ENCODE measurements at regions not wholly inside any gene's neighbourhood (a gene's known extent, or its start where the extent isn't known, plus 50 kb on each side); places are given as distances from the start of the nearest gene placed in this dataset.

DNA sequence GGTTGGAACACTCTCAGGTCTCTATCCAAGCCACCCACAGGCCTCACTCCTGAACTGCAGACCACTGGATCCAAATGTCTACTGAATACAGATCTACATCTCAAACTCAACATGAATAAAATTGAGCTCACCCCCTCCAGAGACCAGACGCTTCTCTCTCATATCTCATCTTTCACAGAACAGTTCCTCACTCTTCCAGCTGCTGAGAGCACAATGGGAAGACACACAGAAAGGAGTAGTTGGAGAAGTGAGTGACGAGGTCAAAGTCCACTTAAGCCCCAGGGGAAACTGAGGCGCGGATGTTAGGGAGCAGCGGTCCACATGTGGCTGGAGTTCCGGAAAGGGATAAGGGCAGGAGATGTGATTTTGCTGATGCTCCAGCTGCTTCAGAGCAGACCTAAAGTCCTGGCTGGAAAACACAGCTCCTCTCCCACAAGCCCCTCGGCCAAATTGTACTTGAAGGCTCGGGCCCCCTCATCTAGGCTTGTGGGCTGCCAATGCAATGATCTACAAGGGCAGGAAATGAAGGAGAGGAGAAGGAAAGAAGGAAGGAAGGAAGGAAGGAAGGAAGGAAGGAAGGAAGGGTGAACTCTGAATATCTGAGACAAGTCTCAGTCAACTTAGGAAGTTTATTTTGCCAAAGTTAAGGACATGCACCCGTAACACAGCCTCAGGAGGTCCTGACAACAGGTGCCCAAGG is 211.2 kb upstream of the TLE3 start:
- DNase-seq (ENCODE audit: low read depth in 1 of 2, low spot score in 2 of 2) = no peak
- Histone ChIP-seq H3K36me3 (no peaks in the 10 kb centered on the region), H3K27me3 (replicated peaks) (0 out of 2 replicates have a peak, but pooled peaks cover 2% of the 10 kb centered on the region), H3K4me1 (replicated peaks) (no peaks in the 10 kb centered on the region; the same call in 1 of the 2 replicates), H3K4me3 (no peak overlapping the region), H3K9me3 (replicated peaks) (no peaks in the 10 kb centered on the region), H3K27ac (no peak overlapping the region)

DNA sequence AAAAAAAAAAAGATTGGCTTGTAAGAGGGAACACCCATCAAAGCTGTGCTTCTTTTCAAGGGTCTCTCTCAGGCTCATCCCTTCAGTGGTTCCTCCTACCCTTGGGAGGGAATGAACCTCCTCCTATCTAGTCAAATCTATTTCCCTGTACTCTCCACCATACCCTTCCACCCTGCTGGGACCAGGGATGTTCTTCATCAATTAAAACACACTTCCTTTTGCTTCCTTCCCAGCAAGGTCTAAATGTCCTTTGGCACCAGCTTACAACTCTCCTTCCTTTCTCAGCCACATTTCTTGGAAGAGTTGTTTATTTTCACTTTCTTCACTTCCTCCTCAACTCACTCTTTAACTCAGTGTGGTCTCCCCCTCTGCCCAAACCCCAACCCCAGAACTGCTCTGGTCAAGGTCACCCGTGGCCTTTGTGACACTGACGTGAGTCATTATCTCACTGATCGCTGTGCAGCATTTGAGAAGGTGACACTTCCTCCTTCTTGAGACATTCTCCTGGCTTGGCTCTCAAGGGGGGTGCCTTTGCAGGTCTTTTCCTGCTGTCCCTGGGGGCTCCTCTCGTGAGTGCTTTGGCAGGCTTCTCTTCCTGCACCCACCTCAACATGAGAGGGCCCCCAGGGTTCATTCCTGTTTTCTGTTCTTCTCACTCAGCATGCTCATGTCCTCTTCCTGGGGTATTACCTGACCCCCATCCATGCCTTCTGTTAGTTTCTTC is 210.5 kb upstream of the TLE3 start:
- H3K9me3 ChIP-seq (replicated peaks) = no peaks in the 10 kb centered on the region
- H3K4me3 ChIP-seq = no peak overlapping the region
- DNase-seq (ENCODE audit: low read depth in 1 of 2, low spot score in 2 of 2) = no peak
- H3K36me3 ChIP-seq = no peaks in the 10 kb centered on the region
- H3K27me3 ChIP-seq (replicated peaks) = 0 out of 2 replicates have a peak, but pooled peaks cover 2% of the 10 kb centered on the region
- H3K4me1 ChIP-seq (replicated peaks) = no peaks in the 10 kb centered on the region; the same call in 1 of the 2 replicates
- H3K27ac ChIP-seq = no peak overlapping the region

DNA sequence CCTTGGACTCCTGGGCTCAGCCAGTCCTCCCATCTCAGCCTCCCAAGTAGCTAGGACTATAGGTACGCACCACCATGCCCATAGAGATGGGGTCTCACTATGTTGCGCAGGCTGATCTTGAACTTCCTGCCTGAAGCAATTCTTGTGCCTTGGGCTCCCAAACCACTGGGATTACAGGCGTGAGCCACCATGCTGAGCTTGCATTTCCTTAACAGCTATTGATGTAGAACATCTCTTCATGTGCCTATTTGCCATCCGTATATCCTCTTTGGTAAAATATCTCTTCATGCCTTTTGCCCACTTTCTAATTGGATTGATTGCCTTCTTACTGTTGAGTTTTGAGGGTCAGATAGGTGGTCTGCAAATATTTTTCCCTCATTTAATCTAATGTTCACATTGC is 208.9 kb upstream of the TLE3 start:
- 0 out of 2 replicates have a peak, but pooled peaks cover 2% of the 10 kb centered on the region for H3K27me3 ChIP-seq (replicated peaks)
- H3K4me1 ChIP-seq (replicated peaks) = no peaks in the 10 kb centered on the region; the same call in 1 of the 2 replicates
- no peaks in the 10 kb centered on the region for H3K9me3 ChIP-seq (replicated peaks)
- no peak for DNase-seq (ENCODE audit: low read depth in 1 of 2, low spot score in 2 of 2)
- no peak overlapping the region for H3K4me3 ChIP-seq
- no peaks in the 10 kb centered on the region for H3K36me3 ChIP-seq
- no peak overlapping the region for H3K27ac ChIP-seq

DNA sequence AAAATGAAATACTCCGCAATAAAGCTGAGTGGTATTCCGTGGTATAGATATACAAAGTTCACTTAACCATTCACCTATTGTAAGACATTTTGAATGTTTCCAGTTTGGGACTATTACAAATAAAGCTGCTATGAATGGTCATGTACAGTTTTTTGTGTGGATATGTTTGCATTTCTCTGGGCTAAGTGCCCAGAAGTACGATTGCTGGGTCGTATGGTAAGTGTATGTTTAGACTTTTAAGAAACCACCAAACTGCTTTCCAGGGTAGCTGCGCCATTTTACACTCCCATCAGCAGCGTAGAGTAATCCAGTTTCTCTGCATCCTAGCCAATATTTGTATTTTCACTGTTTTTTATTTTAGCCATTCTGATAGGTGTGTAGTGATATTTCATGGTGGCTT is 208.4 kb upstream of the TLE3 start:
- no peak overlapping the region for H3K27ac ChIP-seq
- H3K4me1 ChIP-seq (replicated peaks) = no peaks in the 10 kb centered on the region; the same call in 1 of the 2 replicates
- DNase-seq (ENCODE audit: low read depth in 1 of 2, low spot score in 2 of 2) = no peak
- H3K27me3 ChIP-seq (replicated peaks) = 0 out of 2 replicates have a peak, but pooled peaks cover 2% of the 10 kb centered on the region
- H3K9me3 ChIP-seq (replicated peaks) = no peaks in the 10 kb centered on the region
- no peak overlapping the region for H3K4me3 ChIP-seq
- no peaks in the 10 kb centered on the region for H3K36me3 ChIP-seq

DNA sequence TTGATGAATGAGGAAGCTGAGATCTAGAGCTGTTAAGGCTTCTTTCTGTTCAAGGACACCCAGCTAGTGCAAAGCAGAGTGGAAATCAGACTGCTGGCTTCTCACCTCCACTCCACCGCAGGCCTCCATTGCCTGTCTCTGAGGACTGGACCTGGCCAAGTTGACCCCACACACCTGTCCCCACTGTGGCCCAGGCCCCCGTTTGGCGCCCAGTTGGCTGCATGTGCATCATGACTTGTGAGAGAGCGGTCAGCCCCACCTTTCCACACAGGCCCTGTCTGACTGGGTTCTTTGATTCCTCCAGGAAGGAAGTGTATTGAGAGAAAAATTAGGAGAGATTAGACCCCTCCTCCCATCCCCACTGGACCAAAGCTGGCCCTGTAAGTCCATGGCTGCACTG is 206.3 kb upstream of the TLE3 start:
- Histone ChIP-seq H3K4me1 (replicated peaks) (no peaks in the 10 kb centered on the region; the same call in 1 of the 2 replicates), H3K9me3 (replicated peaks) (no peaks in the 10 kb centered on the region), H3K36me3 (no peaks in the 10 kb centered on the region), H3K27me3 (replicated peaks) (0 out of 2 replicates have a peak, but pooled peaks cover 2% of the 10 kb centered on the region), H3K27ac (no peak overlapping the region), H3K4me3 (no peak overlapping the region)
- DNase-seq (ENCODE audit: low read depth in 1 of 2, low spot score in 2 of 2) = no peak

DNA sequence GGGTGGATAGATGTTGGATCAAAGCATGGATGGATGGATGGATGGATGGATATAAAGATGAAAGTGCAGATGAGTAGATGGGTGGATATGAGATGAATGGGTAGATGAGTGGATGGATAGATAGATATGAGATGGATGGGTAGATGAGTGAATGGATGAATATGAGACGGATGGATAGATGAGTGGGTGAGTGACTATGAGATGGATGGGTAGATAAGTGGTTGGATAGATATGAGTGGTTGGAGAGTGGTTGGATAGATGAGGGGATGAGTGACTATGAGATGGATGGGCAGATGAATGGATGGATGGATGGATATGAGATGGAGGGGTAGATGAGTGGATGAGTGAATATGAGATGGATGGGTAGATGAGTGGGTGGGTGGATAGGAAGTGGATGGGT is 204.6 kb upstream of the TLE3 start:
- no peak overlapping the region for H3K27ac ChIP-seq

DNA sequence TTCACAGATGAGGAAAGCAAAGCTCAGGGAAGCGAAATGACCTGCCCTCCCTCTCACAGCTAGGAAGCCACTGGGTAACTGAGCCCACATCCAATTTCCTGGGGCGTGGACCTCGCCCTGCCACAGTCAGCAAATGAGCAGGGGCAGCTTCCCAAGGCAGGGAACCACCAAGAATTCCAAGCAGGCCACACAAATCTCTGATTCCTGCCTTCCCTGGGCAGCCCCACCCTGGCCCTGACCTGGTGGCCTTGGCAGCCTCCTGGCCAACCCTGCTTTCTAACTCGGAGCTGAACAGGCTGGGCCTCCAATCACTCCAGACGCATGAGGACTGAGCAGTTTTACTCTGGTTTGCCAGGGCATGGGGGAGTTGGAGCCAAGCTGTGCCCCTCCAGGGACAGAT is 203.7 kb upstream of the TLE3 start:
- no peak for DNase-seq (ENCODE audit: low read depth in 1 of 2, low spot score in 2 of 2)
- Histone ChIP-seq H3K36me3 (no peaks in the 10 kb centered on the region), H3K27ac (no peak overlapping the region), H3K27me3 (replicated peaks) (0 out of 2 replicates have a peak, but pooled peaks cover 2% of the 10 kb centered on the region), H3K4me3 (no peak overlapping the region), H3K4me1 (replicated peaks) (no peaks in the 10 kb centered on the region), H3K9me3 (replicated peaks) (no peaks in the 10 kb centered on the region)

More for the DNA sequence above, 204.6 kb upstream of the TLE3 start:
- no peak for DNase-seq (ENCODE audit: low read depth in 1 of 2, low spot score in 2 of 2)
- Histone ChIP-seq H3K27me3 (replicated peaks) (0 out of 2 replicates have a peak, but pooled peaks cover 2% of the 10 kb centered on the region), H3K4me1 (replicated peaks) (no peaks in the 10 kb centered on the region), H3K36me3 (no peaks in the 10 kb centered on the region), H3K4me3 (no peak overlapping the region), H3K9me3 (replicated peaks) (no peaks in the 10 kb centered on the region)

DNA sequence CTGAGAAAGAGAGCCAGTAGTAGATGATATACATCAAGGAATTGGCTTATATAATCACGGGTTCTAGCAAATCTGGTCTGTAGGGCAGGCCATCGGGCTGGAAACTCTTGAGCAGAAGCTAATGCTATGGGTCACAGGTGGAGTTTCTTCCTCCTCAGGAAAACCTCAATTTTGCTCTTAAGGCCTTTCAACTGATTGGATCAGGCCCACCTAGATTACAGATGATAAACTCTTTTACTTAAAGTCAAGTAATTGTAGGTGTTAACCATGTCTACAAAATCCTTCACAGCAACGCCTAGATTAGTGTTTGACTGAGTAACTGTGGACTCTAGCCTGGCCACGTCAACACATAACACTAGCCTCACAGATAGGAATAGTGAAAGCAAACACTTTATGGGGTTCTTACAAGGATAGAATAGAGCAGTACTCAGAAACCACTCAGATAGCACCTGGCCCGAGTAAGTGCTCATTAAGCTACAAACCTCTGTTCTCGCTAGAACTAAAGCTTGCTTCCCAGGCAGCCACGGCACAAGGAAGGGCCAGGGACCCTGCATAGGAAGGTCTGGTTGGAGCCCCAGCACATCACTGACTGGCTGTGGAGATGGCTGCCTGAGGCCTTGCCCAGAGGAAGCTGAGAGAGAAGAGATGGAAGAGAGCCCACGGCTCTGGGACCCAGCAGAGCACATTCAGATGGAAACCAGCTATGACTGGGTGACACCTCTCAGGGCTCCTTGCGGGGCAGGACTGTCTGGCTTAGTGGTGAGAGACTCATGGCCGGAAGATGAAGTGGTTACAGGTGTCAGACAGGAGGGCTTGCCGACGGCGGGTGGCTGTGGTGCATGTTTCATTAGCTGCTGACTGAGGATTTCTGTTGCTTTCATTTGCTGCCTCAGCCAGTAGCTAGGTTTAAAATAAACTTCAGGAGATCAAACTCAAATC is 202.5 kb upstream of the TLE3 start:
- H3K36me3 ChIP-seq = no peaks in the 10 kb centered on the region
- no peak overlapping the region for H3K4me3 ChIP-seq
- no peaks in the 10 kb centered on the region for H3K4me1 ChIP-seq (replicated peaks)
- no peak for DNase-seq (ENCODE audit: low read depth in 1 of 2, low spot score in 2 of 2)
- H3K9me3 ChIP-seq (replicated peaks) = no peaks in the 10 kb centered on the region
- H3K27ac ChIP-seq = no peak overlapping the region
- no peaks in the 10 kb centered on the region for H3K27me3 ChIP-seq (replicated peaks)

DNA sequence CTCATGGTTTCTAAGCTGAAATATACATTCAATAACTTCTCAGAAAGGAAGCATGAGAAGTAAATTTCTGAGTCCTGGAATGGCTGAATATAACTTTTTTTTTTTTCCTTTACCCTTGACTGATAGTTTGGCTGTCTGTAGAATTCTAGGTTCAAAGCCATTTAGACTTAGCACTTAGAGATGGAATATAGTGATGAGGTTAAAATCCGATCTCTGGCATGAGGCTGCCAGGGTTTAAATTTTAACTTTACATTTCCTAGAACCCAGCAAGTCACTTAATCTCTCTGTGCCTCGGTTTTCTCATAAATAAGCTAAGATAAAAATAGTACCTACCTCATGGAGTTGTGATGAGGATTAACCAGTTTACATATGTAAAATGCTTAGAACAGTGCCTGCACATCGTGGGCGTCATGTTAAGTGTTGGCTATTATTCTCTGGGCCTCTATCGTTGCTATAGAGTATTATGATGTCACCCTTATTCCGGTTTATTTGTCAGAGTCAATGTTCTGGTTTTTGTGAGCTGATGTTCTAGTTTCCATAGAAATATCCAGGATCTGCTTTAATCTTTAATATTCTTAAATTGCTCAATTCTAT is 199.8 kb upstream of the TLE3 start:
- H3K36me3 ChIP-seq = no peaks in the 10 kb centered on the region
- no peak overlapping the region for H3K27ac ChIP-seq
- no peak for DNase-seq (ENCODE audit: low read depth in 1 of 2, low spot score in 2 of 2)
- H3K4me1 ChIP-seq (replicated peaks) = no peaks in the 10 kb centered on the region
- H3K4me3 ChIP-seq = no peak overlapping the region
- H3K27me3 ChIP-seq (replicated peaks) = no peaks in the 10 kb centered on the region
- no peaks in the 10 kb centered on the region for H3K9me3 ChIP-seq (replicated peaks)

DNA sequence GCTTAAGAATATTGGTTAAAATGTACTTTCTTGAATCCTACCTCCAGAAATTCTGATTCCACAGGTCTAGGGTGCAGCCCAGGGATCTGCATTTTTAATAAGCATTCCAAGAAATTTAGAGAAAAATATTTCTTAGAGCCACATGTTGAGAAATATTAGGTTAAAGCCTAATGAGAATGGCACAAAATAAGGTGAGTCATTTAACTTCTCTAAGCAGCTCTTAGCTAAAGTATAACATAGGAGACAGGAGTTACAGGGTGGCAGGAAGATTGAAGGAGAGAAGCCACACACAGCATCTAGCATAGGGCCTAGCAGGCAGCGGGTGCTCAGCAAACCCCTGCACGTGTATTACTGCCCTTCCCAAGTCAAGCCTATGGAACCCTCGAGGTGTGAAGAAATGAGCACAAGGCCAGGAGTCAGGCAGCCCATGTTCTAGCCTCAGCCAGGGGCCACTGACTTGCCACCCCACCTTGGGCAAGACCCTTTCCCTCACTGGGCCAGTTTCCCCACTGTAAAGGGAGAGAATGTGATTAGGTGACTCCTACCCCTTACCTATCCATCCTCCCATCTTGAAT is 197.1 kb upstream of the TLE3 start:
- Histone ChIP-seq H3K36me3 (no peaks in the 10 kb centered on the region), H3K4me3 (no peak overlapping the region), H3K27me3 (replicated peaks) (no peaks in the 10 kb centered on the region), H3K4me1 (replicated peaks) (no peaks in the 10 kb centered on the region), H3K27ac (no peak overlapping the region), H3K9me3 (replicated peaks) (no peaks in the 10 kb centered on the region)
- DNase-seq (ENCODE audit: low read depth in 1 of 2, low spot score in 2 of 2) = no peak

DNA sequence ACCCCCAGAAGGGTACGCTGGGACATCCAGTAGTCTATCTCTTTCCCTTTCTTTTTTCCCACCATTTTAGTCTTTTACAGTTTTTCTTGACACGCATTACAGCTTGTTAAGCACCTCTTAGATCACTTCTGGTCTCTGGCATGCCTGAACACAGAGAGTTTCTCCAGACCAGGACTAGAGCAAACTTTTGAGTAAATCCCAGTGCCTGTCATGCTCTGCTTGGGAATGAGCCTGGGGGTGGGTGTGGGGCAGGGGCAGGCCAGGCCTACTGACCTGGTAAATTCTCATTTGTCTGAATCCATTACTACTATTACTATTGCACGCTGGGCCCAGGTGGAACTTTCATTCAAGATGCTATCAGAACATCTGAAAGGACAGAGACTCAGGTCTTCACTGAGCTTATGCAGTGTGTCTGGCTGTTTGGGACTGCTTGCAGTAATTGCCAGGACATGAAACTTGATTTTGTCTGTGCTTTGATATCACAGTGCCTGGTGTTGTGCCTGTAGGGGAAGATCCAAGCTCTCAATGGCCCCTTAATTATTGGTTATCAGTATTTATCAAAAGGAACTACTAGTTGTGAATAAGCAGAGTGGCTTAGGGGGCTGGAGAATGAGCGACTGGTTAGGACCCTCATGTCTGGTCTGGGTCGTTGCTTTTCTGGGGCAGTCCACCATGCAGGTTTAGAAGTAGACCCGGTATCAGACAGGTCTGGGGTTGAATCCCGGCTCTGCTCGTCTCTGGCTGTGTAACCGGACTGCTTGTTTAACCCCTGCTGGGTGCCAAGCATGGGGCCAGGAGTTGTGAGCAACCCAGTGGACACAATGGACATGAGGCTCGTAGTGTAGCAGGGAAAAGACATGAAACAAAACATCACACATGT is 196.1 kb upstream of the TLE3 start:
- Histone ChIP-seq H3K27me3 (replicated peaks) (no peaks in the 10 kb centered on the region), H3K36me3 (no peaks in the 10 kb centered on the region), H3K9me3 (replicated peaks) (no peaks in the 10 kb centered on the region), H3K27ac (no peak overlapping the region), H3K4me3 (no peak overlapping the region), H3K4me1 (replicated peaks) (no peaks in the 10 kb centered on the region)
- DNase-seq (ENCODE audit: low read depth in 1 of 2, low spot score in 2 of 2) = no peak

DNA sequence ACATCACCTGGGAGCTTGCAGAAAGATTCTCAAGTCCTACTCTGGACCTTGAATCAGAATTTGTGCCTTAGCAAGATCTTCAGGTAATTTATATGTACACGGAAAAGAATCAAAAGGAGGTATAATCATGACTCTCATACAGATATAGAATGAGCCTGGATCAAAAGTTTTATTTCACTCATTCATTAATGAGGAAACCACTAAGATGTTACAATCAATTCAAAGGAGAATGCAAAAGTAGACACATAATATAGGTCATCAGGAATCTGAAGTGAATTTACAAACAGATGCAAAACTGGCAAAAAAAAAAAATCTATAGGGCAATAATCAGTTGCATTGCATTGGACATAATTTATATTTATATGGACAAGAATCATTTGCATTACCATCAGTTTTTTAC is 195.4 kb upstream of the TLE3 start:
- H3K36me3 ChIP-seq = no peaks in the 10 kb centered on the region
- H3K4me1 ChIP-seq (replicated peaks) = no peaks in the 10 kb centered on the region
- no peak for DNase-seq (ENCODE audit: low read depth in 1 of 2, low spot score in 2 of 2)
- H3K27ac ChIP-seq = no peak overlapping the region
- no peaks in the 10 kb centered on the region for H3K27me3 ChIP-seq (replicated peaks)
- H3K9me3 ChIP-seq (replicated peaks) = no peaks in the 10 kb centered on the region
- no peak overlapping the region for H3K4me3 ChIP-seq
